ENCODE measurements at regions not wholly inside any gene's neighbourhood (a gene's known extent, or its start where the extent isn't known, plus 50 kb on each side); places are given as distances from the start of the nearest gene placed in this dataset.

DNA sequence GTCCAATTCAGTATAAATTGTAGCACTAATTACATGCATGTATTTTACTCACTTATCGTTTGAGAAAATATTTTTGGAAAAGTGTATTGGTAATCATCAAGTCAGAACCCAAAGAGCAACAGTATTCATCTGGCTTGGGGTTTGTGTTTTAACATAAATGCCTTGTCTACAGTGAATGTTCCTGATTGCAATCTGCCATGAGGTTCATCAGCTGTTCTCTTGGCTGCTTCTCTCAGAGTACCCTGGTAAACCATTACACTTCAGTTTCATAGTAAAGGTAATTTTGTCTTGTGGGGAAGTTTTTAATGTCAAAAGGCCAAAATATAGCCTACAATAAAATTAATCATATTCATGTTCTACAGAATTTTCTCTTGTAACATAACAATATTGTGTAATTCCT is 150.3 kb downstream of the IFI44 start:
- DNase-seq, result no peak

DNA sequence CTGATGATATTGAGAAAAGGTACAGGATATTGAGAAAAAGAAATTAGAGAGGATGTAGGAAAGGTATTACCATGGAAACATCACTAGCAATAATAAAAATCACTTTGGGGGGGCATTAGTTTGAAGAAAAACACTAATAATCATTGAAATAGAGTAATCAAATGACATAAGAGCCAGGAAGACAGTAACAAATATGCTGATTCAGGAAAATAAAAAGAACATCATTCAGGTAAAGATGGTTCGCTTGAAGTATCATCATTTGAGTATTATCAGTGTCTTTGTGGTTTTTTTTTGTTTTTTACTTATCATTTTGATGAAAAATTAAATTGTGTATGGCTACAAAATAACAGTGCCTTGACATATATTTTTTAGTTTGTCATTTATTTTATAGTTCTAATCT is 164.5 kb downstream of the IFI44 start:
- DNase-seq, result no peak

DNA sequence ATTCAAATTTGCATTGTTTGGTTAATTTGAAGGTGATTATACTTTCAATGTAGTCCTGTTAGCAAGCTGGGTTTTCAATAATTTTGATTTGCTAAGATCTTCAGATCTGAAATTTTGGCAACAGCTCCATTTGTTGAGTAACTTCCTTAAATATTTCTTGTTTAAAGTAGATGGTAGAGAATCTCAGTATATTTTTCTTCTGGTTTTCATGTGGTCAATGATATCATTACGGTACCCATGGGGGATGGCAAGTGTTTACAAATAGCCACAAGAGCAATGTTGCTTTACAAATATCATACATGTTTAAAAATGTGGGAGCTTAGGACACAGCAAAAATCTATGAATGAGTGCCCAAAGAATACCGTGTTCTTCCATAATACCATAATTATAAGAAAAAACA is 175.9 kb downstream of the IFI44 start:
- no peak for DNase-seq

DNA sequence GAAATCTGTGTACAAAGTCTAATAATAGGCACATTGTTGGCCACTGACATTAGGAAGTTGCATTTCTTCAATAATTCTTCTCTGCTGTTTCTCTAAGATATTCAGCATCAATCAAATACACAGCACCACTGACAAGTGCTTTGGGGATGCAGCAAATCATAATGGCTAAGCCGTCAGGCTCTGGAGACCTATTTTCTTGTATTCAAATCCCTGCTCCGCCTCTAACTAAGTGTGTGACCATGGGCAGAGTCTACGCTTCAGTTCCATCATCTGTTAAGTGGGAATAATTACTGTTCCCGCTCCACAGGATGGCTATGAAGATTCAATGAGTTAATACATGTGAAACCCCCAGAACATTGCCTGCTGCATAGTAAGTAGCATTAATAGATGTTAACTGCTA is 176.9 kb downstream of the ADGRL4 start:
- no peak for DNase-seq

DNA sequence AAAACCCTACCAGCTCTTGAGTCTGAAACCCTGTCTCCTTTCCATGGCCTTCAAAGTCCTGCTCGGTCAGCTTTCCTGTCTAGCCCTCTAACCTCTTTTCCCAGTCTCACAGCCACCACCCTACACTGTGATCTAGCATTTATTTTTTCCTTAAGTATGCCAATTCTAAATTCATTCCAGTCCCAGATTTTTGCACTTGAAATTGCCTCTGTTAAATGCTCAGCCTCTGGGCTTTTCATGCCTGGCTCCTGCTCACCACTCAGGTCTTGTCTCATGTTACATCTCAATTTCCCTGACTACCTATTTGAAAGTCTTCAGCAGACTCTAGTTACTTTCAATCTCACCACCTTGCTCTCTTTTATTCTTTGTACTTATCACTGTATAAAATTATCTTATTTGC is 176.2 kb downstream of the ADGRL4 start:
- no peak for DNase-seq

DNA sequence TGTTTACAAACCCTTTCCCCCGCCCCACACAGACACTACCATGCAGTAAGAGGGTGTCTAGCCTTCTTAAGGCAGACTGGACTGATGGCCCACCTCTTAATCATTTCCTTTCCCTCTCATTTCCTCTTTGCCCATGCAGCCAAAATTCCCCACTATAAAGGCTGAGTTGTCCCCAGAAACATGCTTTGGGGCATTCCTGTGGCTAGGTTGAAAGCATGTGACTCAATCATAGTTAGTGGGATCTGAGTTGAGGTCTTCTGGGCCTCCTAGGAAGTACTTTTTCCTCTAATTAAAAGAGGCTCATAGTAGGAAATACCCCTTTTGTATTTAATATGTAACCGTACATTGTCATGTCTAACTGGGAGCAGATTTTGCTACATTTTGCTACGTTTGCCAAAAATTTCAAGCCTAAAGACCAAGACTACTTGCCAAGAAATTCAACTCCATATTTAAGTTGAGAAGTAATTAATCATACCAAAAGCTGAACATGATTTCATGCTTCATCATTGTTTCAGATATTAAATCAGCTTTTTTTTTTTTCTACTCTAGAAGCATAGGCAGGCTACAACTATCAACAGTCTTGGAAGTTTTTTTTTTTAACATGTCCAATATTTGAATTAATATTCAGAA is 174.7 kb downstream of the ADGRL4 start:
- DNase-seq, result no peak

DNA sequence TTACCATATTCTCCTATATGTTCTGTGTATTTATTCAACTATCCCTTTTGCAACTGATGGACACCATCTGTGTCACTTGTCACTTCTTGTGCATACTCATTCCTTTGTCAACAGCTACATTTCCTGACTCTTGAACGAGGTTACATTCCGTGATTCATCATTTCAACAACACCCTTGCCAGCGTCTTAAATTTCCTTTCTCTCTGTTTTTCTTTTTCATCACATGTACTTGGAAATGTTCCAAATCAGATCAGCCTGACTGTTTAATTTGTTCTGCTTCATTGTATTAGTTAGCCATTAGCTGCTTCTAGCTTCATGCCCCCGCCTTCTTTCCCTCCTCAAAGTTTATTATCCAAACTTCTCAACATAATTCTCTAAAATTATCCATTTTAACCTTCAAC is 173.0 kb downstream of the ADGRL4 start:
- peak in 1 of 2 experiments; percentile 9 for DNase-seq

DNA sequence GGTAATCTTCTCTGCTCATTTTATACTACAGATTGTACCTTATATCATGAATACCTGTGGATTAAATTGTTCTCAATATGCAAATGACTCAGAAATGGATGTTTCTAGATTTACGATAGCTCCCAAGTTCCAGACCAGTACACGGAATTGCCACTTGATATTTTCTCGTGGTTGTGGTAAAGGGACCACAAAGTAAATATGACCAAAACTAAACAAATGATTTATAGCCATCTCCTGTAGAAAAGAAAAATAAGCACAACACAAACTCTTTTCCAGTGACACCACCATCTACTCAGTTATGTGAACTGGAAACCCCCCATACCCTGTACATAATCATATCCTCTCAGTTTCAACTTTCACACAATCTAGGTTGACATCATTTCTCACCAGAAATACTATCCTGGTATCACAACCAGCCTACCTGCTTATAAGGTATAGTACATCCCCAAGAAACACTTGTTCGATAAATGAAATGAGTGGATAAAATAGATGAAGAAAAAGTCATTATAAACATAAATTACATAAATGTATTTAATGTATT is 172.3 kb downstream of the ADGRL4 start:
- DNase-seq, result no peak

DNA sequence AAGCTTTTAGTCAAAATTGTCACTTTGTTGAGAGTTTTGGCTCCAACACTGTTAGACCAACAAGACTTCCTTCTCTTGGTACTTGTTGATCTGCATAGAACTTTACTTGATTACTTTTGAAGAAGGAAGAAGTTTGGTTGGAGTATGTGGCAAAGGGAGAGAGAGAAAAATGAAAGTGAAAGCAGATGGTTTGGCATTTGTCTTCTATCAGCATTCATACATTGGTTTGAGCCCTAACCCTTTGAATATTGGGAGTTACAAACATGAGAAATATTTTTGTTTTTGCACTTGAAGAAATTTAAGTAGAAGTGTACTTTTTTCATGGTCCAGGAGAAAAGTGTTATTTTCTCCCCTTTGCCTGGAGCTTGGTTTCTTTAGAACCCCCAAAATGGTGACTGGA is 169.8 kb downstream of the ADGRL4 start:
- no peak for DNase-seq

DNA sequence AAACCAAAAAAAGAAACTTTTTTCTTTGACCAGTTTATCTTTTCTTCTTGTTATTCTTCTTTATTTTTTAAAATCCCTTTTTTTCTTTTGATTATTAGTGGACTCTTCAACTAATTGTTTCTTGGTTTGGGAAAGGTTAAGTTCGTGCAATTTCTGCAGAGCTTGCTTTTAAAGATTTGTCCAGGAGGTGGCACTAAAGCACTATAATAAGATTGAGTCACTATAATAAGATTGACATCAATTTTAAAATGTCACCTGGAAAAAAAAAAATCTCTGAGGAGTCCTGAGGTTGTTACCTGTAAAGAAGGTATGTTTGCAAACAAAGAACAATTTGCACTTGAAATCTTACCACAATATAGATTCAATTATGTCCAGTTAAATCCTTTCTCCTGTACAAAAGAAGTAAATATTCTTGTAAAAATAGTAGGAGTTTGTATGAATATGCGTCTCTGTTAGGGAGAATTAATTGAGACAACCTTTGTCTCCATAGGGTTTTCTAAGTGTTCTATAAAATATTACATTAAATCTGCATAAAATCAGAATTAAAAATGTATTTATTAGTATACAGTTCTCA is 166.7 kb downstream of the ADGRL4 start:
- peak in 1 of 2 experiments; percentile 55 for DNase-seq

Measured in NCI-H524 (cell line).